Activated T-cell treated with anti-CD3 and anti-CD28 coated beads, Interleukin-2, amount 50 U/mL, for 4 hours (primary cell): ENCODE measurements at regions not wholly inside any gene's neighbourhood (a gene's known extent, or its start where the extent isn't known, plus 50 kb on each side); places are given as distances from the start of the nearest gene placed in this dataset.

Experiments
- ATAC-seq, 2 donors: fragments of 200-7000 bp; cut with Tn5 transposase; one replicate each; pipeline ENCODE4 v1.10.0; 2021
- DNase-seq: peaks from one replicate; pipeline ENCODE4 v3.0.0-alpha.2; 2020
- H3K27me3 Mint-ChIP-seq: one replicate; pipeline ENCODE4 v1.8.0; 2021; ENCODE audit warnings: low read depth, mixed read lengths
- H3K36me3 Mint-ChIP-seq: one replicate; pipeline ENCODE4 v1.8.0; 2022; ENCODE audit warnings: mixed read lengths; ENCODE audit not compliant: insufficient read depth
- H3K4me1 Mint-ChIP-seq: one replicate; pipeline ENCODE4 v1.8.0; 2021; ENCODE audit warnings: low read depth, mixed read lengths
- H3K4me3 Mint-ChIP-seq: one replicate; pipeline ENCODE4 v1.8.0; 2021; ENCODE audit warnings: mild to moderate bottlenecking, moderate library complexity, mixed read lengths
- H3K9me3 Mint-ChIP-seq: one replicate; pipeline ENCODE4 v1.8.0; 2021; ENCODE audit warnings: mixed read lengths

GRCh38 chr20:11324990-11325389 is 592.7 kb upstream of the BTBD3 start:
- ATAC-seq (no peak), DNase-seq (no peak)
- peaks cover 21% of the 10 kb centered on the region for H3K9me3 Mint-ChIP-seq
- no peaks in the 10 kb centered on the region for H3K27me3 Mint-ChIP-seq
- H3K36me3 Mint-ChIP-seq, result no peaks in the 10 kb centered on the region
- no peak overlapping the region for H3K4me3 Mint-ChIP-seq
- H3K4me1 Mint-ChIP-seq, result no peaks in the 10 kb centered on the region

- Mint-ChIP-seq H3K9me3 (peaks cover 8% of the 10 kb centered on the region), H3K4me3 (no peak overlapping the region), H3K4me1 (no peaks in the 10 kb centered on the region), H3K27me3 (no peaks in the 10 kb centered on the region), H3K36me3 (no peaks in the 10 kb centered on the region)
- no peak for ATAC-seq
- DNase-seq, result no peak
Observed at GRCh38 chr20:11328839-11329238, 588.9 kb upstream of the BTBD3 start.

GRCh38 chr20:11329271-11329670 is 588.4 kb upstream of the BTBD3 start:
- H3K36me3 Mint-ChIP-seq, result no peaks in the 10 kb centered on the region
- peaks cover 8% of the 10 kb centered on the region for H3K9me3 Mint-ChIP-seq
- no peaks in the 10 kb centered on the region for H3K27me3 Mint-ChIP-seq
- no peak for DNase-seq
- no peak overlapping the region for H3K4me3 Mint-ChIP-seq
- no peaks in the 10 kb centered on the region for H3K4me1 Mint-ChIP-seq
- ATAC-seq, result no peak

- Mint-ChIP-seq H3K9me3 (peaks cover 3% of the 10 kb centered on the region), H3K36me3 (no peaks in the 10 kb centered on the region), H3K27me3 (no peaks in the 10 kb centered on the region), H3K4me3 (no peak overlapping the region), H3K4me1 (no peaks in the 10 kb centered on the region)
- DNase-seq (no peak), ATAC-seq (no peak)
Observed at GRCh38 chr20:11331096-11331495, 586.6 kb upstream of the BTBD3 start.

- H3K36me3 Mint-ChIP-seq, result no peaks in the 10 kb centered on the region
- H3K27me3 Mint-ChIP-seq, result no peaks in the 10 kb centered on the region
- H3K4me1 Mint-ChIP-seq, result no peaks in the 10 kb centered on the region
- ATAC-seq (no peak), DNase-seq (no peak)
- no peak overlapping the region for H3K4me3 Mint-ChIP-seq
- H3K9me3 Mint-ChIP-seq, result peaks cover 3% of the 10 kb centered on the region
Observed at GRCh38 chr20:11332381-11332780, 585.3 kb upstream of the BTBD3 start.

GRCh38 chr20:11333634-11334033 is 584.1 kb upstream of the BTBD3 start:
- no peaks in the 10 kb centered on the region for H3K9me3 Mint-ChIP-seq
- no peak overlapping the region for H3K4me3 Mint-ChIP-seq
- DNase-seq (no peak), ATAC-seq (no peak)
- no peaks in the 10 kb centered on the region for H3K4me1 Mint-ChIP-seq
- H3K27me3 Mint-ChIP-seq, result no peaks in the 10 kb centered on the region
- no peaks in the 10 kb centered on the region for H3K36me3 Mint-ChIP-seq

- Mint-ChIP-seq H3K4me1 (no peaks in the 10 kb centered on the region), H3K27me3 (no peaks in the 10 kb centered on the region), H3K9me3 (no peaks in the 10 kb centered on the region), H3K4me3 (no peak overlapping the region), H3K36me3 (no peaks in the 10 kb centered on the region)
- ATAC-seq, result no peak
- no peak for DNase-seq
Observed at GRCh38 chr20:11337361-11338130, 580.1 kb upstream of the BTBD3 start.

- no peaks in the 10 kb centered on the region for H3K36me3 Mint-ChIP-seq
- no peak overlapping the region for H3K4me3 Mint-ChIP-seq
- no peaks in the 10 kb centered on the region for H3K9me3 Mint-ChIP-seq
- no peaks in the 10 kb centered on the region for H3K4me1 Mint-ChIP-seq
- DNase-seq (no peak), ATAC-seq (no peak)
- no peaks in the 10 kb centered on the region for H3K27me3 Mint-ChIP-seq
Observed at GRCh38 chr20:11338496-11339306, 579.0 kb upstream of the BTBD3 start.

- H3K27me3 Mint-ChIP-seq, result no peaks in the 10 kb centered on the region
- H3K4me3 Mint-ChIP-seq, result no peak overlapping the region
- no peak for ATAC-seq
- H3K4me1 Mint-ChIP-seq, result no peaks in the 10 kb centered on the region
- H3K36me3 Mint-ChIP-seq, result no peaks in the 10 kb centered on the region
- no peaks in the 10 kb centered on the region for H3K9me3 Mint-ChIP-seq
- DNase-seq, result no peak
Observed at GRCh38 chr20:11344939-11345338, 572.8 kb upstream of the BTBD3 start.

GRCh38 chr20:11347738-11348137 is 570.0 kb upstream of the BTBD3 start:
- DNase-seq (no peak), ATAC-seq (no peak)
- Mint-ChIP-seq H3K27me3 (no peaks in the 10 kb centered on the region), H3K4me3 (no peak overlapping the region), H3K9me3 (no peaks in the 10 kb centered on the region), H3K4me1 (no peaks in the 10 kb centered on the region), H3K36me3 (no peaks in the 10 kb centered on the region)

- H3K4me3 Mint-ChIP-seq, result no peak overlapping the region
- DNase-seq (no peak), ATAC-seq (no peak)
- H3K27me3 Mint-ChIP-seq, result no peaks in the 10 kb centered on the region
- no peaks in the 10 kb centered on the region for H3K4me1 Mint-ChIP-seq
- H3K36me3 Mint-ChIP-seq, result no peaks in the 10 kb centered on the region
- H3K9me3 Mint-ChIP-seq, result no peaks in the 10 kb centered on the region
Observed at GRCh38 chr20:11350126-11351005, 567.3 kb upstream of the BTBD3 start.

- Mint-ChIP-seq H3K4me3 (no peak overlapping the region), H3K36me3 (no peaks in the 10 kb centered on the region), H3K4me1 (no peaks in the 10 kb centered on the region), H3K9me3 (no peaks in the 10 kb centered on the region), H3K27me3 (no peaks in the 10 kb centered on the region)
- DNase-seq, result no peak
- ATAC-seq, result no peak
Observed at GRCh38 chr20:11352041-11352440, 565.7 kb upstream of the BTBD3 start.

GRCh38 chr20:11354846-11355245 is 562.8 kb upstream of the BTBD3 start:
- no peaks in the 10 kb centered on the region for H3K4me1 Mint-ChIP-seq
- no peaks in the 10 kb centered on the region for H3K9me3 Mint-ChIP-seq
- no peaks in the 10 kb centered on the region for H3K36me3 Mint-ChIP-seq
- H3K4me3 Mint-ChIP-seq, result no peak overlapping the region
- no peaks in the 10 kb centered on the region for H3K27me3 Mint-ChIP-seq
- DNase-seq (no peak), ATAC-seq (no peak)

- Mint-ChIP-seq H3K27me3 (no peaks in the 10 kb centered on the region), H3K36me3 (no peaks in the 10 kb centered on the region), H3K9me3 (no peaks in the 10 kb centered on the region), H3K4me1 (no peaks in the 10 kb centered on the region), H3K4me3 (no peak overlapping the region)
- DNase-seq (no peak), ATAC-seq (no peak)
Observed at GRCh38 chr20:11355345-11355744, 562.3 kb upstream of the BTBD3 start.
